DND-41 (cell line): ENCODE measurements at regions not wholly inside any gene's neighbourhood (a gene's known extent, or its start where the extent isn't known, plus 50 kb on each side); places are given as distances from the start of the nearest gene placed in this dataset.

Experiments
- ATAC-seq: fragments of 200-7000 bp; cut with Tn5 transposase; 3 replicates; pipeline ENCODE4 v1.9.1; 2021; ENCODE audit warnings: low read depth; ENCODE audit not compliant: insufficient read depth
- DNase-seq: peaks from one replicate; pipeline ENCODE4 v3.0.0-alpha.2; 2020
- H2AFZ ChIP-seq: 2 replicates; pipeline ENCODE4 v1.6.0; 2012; ENCODE audit warnings: low read depth, low read length
- H3K27ac ChIP-seq: 2 replicates; pipeline ENCODE4 v1.5.1; 2012; ENCODE audit warnings: low read length, inconsistent platforms
- H3K27me3 ChIP-seq: fragments of 200-600 bp; sonication (generic); 2 replicates; pipeline ENCODE4 v1.6.0; 2012; ENCODE audit warnings: low read length, mild to moderate bottlenecking, inconsistent platforms; ENCODE audit not compliant: insufficient read depth, poor library complexity
- H3K36me3 ChIP-seq: 2 replicates; pipeline ENCODE4 v1.5.1; 2012; ENCODE audit warnings: low read length, inconsistent platforms; ENCODE audit not compliant: insufficient read depth
- H3K4me1 ChIP-seq: 2 replicates; pipeline ENCODE4 v1.5.1; 2012; ENCODE audit warnings: mild to moderate bottlenecking, low read length; ENCODE audit not compliant: insufficient read depth
- H3K4me2 ChIP-seq: 2 replicates; pipeline ENCODE4 v1.6.0; 2012; ENCODE audit warnings: mild to moderate bottlenecking, moderate library complexity, low read length, inconsistent platforms; ENCODE audit not compliant: insufficient read depth
- H3K4me3 ChIP-seq, 2 experiments: fragments of 200-600 bp in 1 of 2; shearing (Covaris generic) in 1 of 2; 2 replicates each; pipeline ENCODE4 v1.5.1; 2012 to 2016; ENCODE audit warnings: inconsistent platforms in 2 of 2, low read length in 2 of 2, mild to moderate bottlenecking in 2 of 2, low read depth in 1 of 2, moderate library complexity in 1 of 2
- H3K79me2 ChIP-seq: 2 replicates; pipeline ENCODE4 v1.6.0; 2012; ENCODE audit warnings: low read length, inconsistent platforms; ENCODE audit not compliant: insufficient read depth
- H3K9ac ChIP-seq: 2 replicates; pipeline ENCODE4 v1.6.0; 2012; ENCODE audit warnings: low read depth, mild to moderate bottlenecking, inconsistent platforms, low read length, moderate library complexity
- H3K9me3 ChIP-seq: 2 replicates; pipeline ENCODE4 v1.5.1; 2012; ENCODE audit warnings: low read length, moderate library complexity, mild to moderate bottlenecking, inconsistent platforms; ENCODE audit not compliant: insufficient read depth, severe bottlenecking
- H4K20me1 ChIP-seq: 2 replicates; pipeline ENCODE4 v1.6.0; 2012; ENCODE audit warnings: low read length; ENCODE audit not compliant: insufficient read depth
- CTCF ChIP-seq: IDR thresholded peaks from 2 replicates; pipeline ENCODE4 v1.5.1; 2012; ENCODE audit warnings: borderline replicate concordance, low read length, moderate library complexity, mild to moderate bottlenecking; ENCODE audit not compliant: poor library complexity, severe bottlenecking; ENCODE audit errors: extremely low read depth
- EZH2 ChIP-seq: IDR thresholded peaks from 3 replicates; pipeline ENCODE4 v1.6.1; 2012; ENCODE audit warnings: borderline replicate concordance, low read depth, mild to moderate bottlenecking, moderate library complexity, low read length, inconsistent platforms; ENCODE audit not compliant: severe bottlenecking

- Histone ChIP-seq H3K27me3 (no peaks in the 10 kb centered on the region), H3K4me1 (no peaks in the 10 kb centered on the region), H3K27ac (no peak overlapping the region), H3K9ac (no peak overlapping the region), H3K4me2 (no peak overlapping the region), H3K79me2 (no peaks in the 10 kb centered on the region), H2AFZ (no peak overlapping the region), H3K36me3 (no peaks in the 10 kb centered on the region), H3K4me3 (no peak overlapping the region), H4K20me1 (no peaks in the 10 kb centered on the region), H3K9me3 (no peaks in the 10 kb centered on the region)
- ATAC-seq, result no peak
- TF ChIP-seq CTCF (no peak), EZH2 (no peak)
- no peak for DNase-seq
Observed at GRCh38 chr5:89827359-89827758, 582.2 kb downstream of the CETN3 start.

- Histone ChIP-seq H3K4me3 (no peak overlapping the region), H2AFZ (no peak overlapping the region), H3K79me2 (no peaks in the 10 kb centered on the region), H3K9me3 (no peaks in the 10 kb centered on the region), H3K4me1 (no peaks in the 10 kb centered on the region), H3K4me2 (no peak overlapping the region), H3K36me3 (no peaks in the 10 kb centered on the region), H3K27ac (no peak overlapping the region), H3K27me3 (no peaks in the 10 kb centered on the region), H4K20me1 (no peaks in the 10 kb centered on the region), H3K9ac (no peak overlapping the region)
- no peak for TF ChIP-seq EZH2
- no peak for TF ChIP-seq CTCF
- DNase-seq (no peak), ATAC-seq (no peak)
Observed at GRCh38 chr5:89826938-89827337, 582.6 kb downstream of the CETN3 start.

- TF ChIP-seq CTCF (no peak), EZH2 (no peak)
- Histone ChIP-seq H2AFZ (no peak overlapping the region), H3K4me3 (no peak overlapping the region), H3K27me3 (no peaks in the 10 kb centered on the region), H3K9me3 (no peaks in the 10 kb centered on the region), H3K36me3 (no peaks in the 10 kb centered on the region), H3K4me2 (no peak overlapping the region), H3K79me2 (no peaks in the 10 kb centered on the region), H3K9ac (no peak overlapping the region), H4K20me1 (no peaks in the 10 kb centered on the region), H3K27ac (no peak overlapping the region), H3K4me1 (no peaks in the 10 kb centered on the region)
- DNase-seq (no peak), ATAC-seq (no peak)
Observed at GRCh38 chr5:89823046-89823445, 586.5 kb downstream of the CETN3 start.

GRCh38 chr5:89817841-89818240 is 591.7 kb downstream of the CETN3 start:
- no peak for TF ChIP-seq CTCF
- no peak for TF ChIP-seq EZH2
- Histone ChIP-seq H3K9me3 (no peaks in the 10 kb centered on the region), H3K9ac (no peak overlapping the region), H4K20me1 (no peaks in the 10 kb centered on the region), H3K4me1 (no peaks in the 10 kb centered on the region), H2AFZ (no peak overlapping the region), H3K27me3 (no peaks in the 10 kb centered on the region), H3K36me3 (no peaks in the 10 kb centered on the region), H3K4me2 (no peak overlapping the region), H3K79me2 (no peaks in the 10 kb centered on the region), H3K4me3 (no peak overlapping the region), H3K27ac (no peak overlapping the region)
- no peak for DNase-seq
- ATAC-seq, result no peak
